Liver (tissue), 3 donors: ENCODE measurements at regions not wholly inside any gene's neighbourhood (a gene's known extent, or its start where the extent isn't known, plus 50 kb on each side); places are given as distances from the start of the nearest gene placed in this dataset.

ENCODE experiments used
- ATF3 ChIP-seq: IDR thresholded peaks from 2 replicates; pipeline ENCODE4 v1.6.1; 2016; ENCODE audit warnings: antibody characterized with exemption
- CTCF ChIP-seq: fragments of 150-350 bp; IDR thresholded peaks from 2 replicates; pipeline ENCODE4 v1.5.1; 2017; ENCODE audit warnings: improper control_type of control experiment, low read depth, low read length; ENCODE audit not compliant: missing input control
- GABPA ChIP-seq, 2 donors: IDR thresholded peaks in 1 of 2; conservative IDR thresholded peaks in 1 of 2; 2 replicates each; pipeline ENCODE4 v1.6.1; 2016; ENCODE audit warnings: antibody characterized with exemption in 2 of 2, mild to moderate bottlenecking in 1 of 2, moderate library complexity in 1 of 2
- JUND ChIP-seq, 2 donors: IDR thresholded peaks; 2 replicates each; pipeline ENCODE4 v1.6.1; 2016; ENCODE audit warnings: antibody characterized with exemption in 2 of 2
- RAD21 ChIP-seq, 2 donors: IDR thresholded peaks; 2 replicates each; pipeline ENCODE4 v1.6.1; 2016; ENCODE audit warnings: antibody characterized with exemption in 2 of 2, mild to moderate bottlenecking in 2 of 2
- REST ChIP-seq: IDR thresholded peaks from 2 replicates; pipeline ENCODE4 v1.6.1; 2016; ENCODE audit warnings: antibody characterized with exemption, mild to moderate bottlenecking
- SP1 ChIP-seq: IDR thresholded peaks from 2 replicates; pipeline ENCODE4 v1.6.1; 2018; ENCODE audit warnings: antibody characterized with exemption, mild to moderate bottlenecking
- TAF1 ChIP-seq: conservative IDR thresholded peaks from 2 replicates; pipeline ENCODE4 v1.6.1; 2016; ENCODE audit warnings: antibody characterized with exemption, mild to moderate bottlenecking
- YY1 ChIP-seq: IDR thresholded peaks from 2 replicates; pipeline ENCODE4 v1.6.1; 2016; ENCODE audit warnings: antibody characterized with exemption, mild to moderate bottlenecking
- donor health status: healthy.
- donor health status: healthy.

GRCh38 chr6:1229301-1229700 is 82.6 kb upstream of the FOXQ1 start:
- no peak for TF ChIP-seq REST
- TF ChIP-seq CTCF: no peak
- no peak for TF ChIP-seq SP1
- no peak for TF ChIP-seq GABPA (IDR thresholded peaks at IDR 0.05 in 1 of 2, conservative IDR thresholded peaks at IDR 0.05 in 1 of 2)
- TF ChIP-seq JUND (IDR thresholded peaks at IDR 0.05): no peak
- no peak for TF ChIP-seq ATF3
- TF ChIP-seq TAF1: no peak
- TF ChIP-seq YY1: no peak
- TF ChIP-seq RAD21 (IDR thresholded peaks at IDR 0.05): no peak
